ENCODE measurements at regions not wholly inside any gene's neighbourhood (a gene's known extent, or its start where the extent isn't known, plus 50 kb on each side); places are given as distances from the start of the nearest gene placed in this dataset.

DNA sequence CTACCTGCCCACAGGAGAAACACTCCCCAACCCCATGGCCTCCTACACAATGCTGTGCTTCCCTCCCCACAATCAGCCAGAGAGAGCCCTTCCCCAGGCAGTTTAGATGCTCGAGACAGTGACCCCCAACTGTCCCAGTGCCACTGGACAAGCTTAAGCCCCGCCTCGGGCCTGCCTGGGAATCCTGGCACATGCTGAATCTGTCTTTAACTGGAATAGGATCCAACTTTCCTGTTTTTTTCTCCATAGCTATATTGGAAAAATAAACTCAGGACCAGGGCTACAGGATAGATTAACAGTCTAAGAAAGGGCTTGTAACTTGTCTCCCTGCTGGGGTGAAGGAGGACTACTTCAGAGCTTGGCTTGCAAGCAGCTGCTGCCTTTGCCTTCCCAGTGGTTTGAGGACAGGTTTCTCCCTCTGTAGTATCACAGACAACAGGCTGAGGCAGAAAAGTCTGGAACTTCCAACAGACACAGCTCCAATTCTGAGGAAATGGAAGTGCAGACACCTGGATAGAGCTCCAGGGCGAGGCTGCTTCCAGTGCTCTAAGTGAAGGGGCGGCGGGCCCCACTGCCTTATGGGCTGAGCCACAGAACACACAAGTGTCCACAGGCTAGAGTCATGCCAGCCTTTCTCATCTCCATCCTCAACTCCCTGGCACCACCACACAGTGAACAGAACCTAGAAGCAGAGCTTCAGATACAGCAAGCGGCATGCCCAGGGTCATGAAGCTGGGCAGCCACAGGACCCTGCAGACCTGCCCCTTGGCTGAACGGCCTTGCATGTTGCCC lies 228.3 kb downstream of the TUBA3C start:
- no peak for DNase-seq (ENCODE audit: low read depth)
- H3K4me3 ChIP-seq (ENCODE audit: control insufficient read depth, low read depth, low read length), result no peak overlapping the region
- TF ChIP-seq, protein P1, sequence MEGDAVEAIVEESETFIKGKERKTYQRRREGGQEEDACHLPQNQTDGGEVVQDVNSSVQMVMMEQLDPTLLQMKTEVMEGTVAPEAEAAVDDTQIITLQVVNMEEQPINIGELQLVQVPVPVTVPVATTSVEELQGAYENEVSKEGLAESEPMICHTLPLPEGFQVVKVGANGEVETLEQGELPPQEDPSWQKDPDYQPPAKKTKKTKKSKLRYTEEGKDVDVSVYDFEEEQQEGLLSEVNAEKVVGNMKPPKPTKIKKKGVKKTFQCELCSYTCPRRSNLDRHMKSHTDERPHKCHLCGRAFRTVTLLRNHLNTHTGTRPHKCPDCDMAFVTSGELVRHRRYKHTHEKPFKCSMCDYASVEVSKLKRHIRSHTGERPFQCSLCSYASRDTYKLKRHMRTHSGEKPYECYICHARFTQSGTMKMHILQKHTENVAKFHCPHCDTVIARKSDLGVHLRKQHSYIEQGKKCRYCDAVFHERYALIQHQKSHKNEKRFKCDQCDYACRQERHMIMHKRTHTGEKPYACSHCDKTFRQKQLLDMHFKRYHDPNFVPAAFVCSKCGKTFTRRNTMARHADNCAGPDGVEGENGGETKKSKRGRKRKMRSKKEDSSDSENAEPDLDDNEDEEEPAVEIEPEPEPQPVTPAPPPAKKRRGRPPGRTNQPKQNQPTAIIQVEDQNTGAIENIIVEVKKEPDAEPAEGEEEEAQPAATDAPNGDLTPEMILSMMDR (conservative IDR thresholded peaks at IDR 0.05; ENCODE audit: control insufficient read depth, insufficient read depth, low read depth, low read length), result no peak

DNA sequence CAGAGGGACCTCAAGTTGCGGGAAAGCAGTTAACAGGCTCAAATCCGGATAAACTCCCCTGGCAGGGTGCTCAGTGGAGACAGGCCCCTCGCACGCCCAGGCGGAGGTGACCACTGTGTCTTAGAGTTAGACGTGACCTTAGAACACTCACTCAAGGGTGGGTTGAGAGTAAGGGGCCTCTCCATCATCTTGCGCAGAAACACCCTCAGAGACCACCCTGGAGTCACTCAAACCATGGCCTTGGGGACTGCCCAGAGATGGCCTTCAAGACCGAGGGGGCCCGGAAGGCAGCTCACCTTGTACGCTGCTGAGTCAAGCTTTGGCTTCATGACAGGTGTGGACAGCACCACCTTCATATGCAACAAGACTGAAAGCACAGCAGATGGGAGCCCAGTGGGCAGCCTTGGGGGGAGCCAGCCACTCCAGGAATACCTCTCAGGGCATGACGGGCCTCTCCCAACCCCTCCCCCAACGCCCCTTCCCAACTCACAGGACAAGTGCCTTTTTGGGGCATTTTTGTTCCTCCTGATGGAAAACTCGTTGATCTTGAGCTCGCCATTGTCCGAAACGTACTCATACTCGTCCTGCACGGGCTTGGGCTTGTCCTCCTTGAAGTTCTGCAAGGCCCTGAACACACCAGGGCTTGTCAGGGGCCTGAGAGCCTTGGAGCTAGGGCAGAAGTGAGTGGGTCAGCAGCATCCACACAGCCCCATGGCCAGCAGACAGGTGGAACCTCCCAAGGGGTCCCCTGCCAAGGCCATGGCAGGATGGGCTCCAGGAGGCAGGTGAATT lies 229.2 kb downstream of the TUBA3C start:
- TF ChIP-seq, protein P1 (conservative IDR thresholded peaks at IDR 0.05; ENCODE audit: control insufficient read depth, insufficient read depth, low read depth, low read length), result no peak
- no peak for DNase-seq (ENCODE audit: low read depth)
- no peak overlapping the region for H3K4me3 ChIP-seq (ENCODE audit: control insufficient read depth, low read depth, low read length)

DNA sequence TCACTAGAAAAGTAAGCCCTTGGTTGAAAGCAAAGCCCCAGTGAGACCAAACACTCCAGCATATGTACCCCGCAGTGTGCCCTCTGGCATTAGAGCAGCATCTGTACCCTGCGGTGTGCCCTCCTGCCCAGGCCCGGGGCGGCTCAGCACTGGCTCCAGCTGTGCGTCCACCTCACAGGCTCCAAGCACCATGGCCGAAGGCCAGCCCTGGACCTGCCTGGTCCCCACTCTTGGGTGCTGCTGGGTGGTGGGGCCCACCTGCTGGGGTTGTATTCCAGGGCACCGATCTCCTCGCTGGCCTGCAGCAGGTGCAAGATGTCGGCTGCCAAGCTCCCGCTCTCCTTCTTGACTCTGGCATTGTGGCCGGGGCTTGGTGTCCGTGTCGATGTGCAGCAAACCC lies 230.2 kb downstream of the TUBA3C start:
- no peak for DNase-seq (ENCODE audit: low read depth)
- TF ChIP-seq, protein P1 (conservative IDR thresholded peaks at IDR 0.05; ENCODE audit: control insufficient read depth, insufficient read depth, low read depth, low read length), result no peak
- no peak overlapping the region for H3K4me3 ChIP-seq (ENCODE audit: control insufficient read depth, low read depth, low read length)

DNA sequence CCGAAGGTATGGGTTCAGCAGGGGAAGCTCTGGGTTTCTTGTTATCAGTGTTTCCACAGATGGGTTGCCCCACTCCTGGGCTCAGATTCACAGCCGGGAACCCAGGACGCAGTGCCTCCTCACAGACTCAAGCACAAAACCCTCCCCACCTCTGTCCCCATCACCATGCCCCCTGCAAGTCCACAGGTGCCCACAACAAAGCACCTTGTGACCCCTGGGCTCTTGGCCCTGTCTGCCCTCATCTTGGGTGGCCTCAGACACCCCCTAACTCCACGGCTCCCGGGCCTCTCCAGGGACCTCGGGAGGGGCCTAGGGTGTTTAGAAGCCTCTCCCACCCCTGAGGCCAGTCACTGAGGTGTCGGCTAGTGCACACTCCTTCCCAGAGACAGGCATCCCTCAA lies 231.7 kb downstream of the TUBA3C start:
- no peak for DNase-seq (ENCODE audit: low read depth)
- TF ChIP-seq, protein P1 (conservative IDR thresholded peaks at IDR 0.05; ENCODE audit: control insufficient read depth, insufficient read depth, low read depth, low read length), result no peak
- no peak overlapping the region for H3K4me3 ChIP-seq (ENCODE audit: control insufficient read depth, low read depth, low read length)

DNA sequence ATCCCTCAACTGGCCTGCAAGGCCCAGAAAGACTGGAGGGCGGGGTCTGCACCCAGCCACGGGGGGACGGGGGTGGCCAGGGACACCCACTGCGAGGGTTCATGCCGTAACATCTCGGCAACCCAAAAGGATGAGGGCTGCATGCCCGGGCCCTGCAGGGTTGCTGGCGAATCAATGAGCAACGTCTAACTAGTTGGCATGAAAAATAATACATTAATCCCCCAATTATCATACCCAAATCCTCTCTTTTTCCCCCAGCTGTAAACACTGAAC lies 232.2 kb downstream of the TUBA3C start:
- no peak overlapping the region for H3K4me3 ChIP-seq (ENCODE audit: control insufficient read depth, low read depth, low read length)
- TF ChIP-seq, protein P1 (conservative IDR thresholded peaks at IDR 0.05; ENCODE audit: control insufficient read depth, insufficient read depth, low read depth, low read length), result no peak
- no peak for DNase-seq (ENCODE audit: low read depth)

DNA sequence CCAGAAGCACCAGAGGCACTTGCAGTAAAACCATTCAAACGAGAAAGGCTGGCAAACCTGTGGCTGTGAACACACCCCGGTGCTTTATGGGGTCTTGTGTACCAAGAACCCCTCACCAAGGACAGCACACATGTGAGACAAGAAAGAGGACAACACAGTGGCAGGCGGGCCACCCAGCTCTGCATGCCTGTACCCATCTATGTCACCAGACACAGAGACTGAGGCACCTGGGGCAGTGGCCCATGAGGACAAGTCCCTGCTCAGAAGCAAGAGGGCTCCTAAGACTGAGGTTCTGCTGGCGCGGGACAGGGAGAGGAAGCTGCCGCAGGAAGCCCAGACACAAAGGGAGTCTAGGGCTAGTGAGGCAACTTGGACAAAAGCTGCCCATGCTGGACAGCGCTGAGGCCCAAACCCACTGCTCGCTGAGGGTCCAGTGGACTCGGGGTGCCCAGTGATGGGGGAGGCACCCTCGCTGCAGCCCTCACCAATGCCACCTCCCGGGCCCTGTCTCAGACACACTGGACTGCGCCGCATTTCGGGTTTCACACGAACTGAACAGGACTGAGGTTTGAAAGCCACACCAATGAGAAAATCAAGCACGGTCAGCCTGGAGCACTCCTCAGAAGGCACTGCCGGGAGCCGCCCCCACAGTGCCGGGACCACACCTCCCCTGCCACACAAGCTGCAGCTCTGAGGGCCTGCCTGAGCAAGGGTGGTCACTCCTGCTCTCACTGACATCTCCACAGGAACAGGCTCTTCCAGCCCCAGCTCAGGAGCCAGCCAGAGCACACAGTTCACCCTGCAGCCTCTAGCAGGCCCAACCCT lies 232.7 kb downstream of the TUBA3C start:
- TF ChIP-seq, protein P1 (conservative IDR thresholded peaks at IDR 0.05; ENCODE audit: control insufficient read depth, insufficient read depth, low read depth, low read length), result no peak
- DNase-seq (ENCODE audit: low read depth), result no peak
- no peak overlapping the region for H3K4me3 ChIP-seq (ENCODE audit: control insufficient read depth, low read depth, low read length)
